ENCODE measurements at regions not wholly inside any gene's neighbourhood (a gene's known extent, or its start where the extent isn't known, plus 50 kb on each side); places are given as distances from the start of the nearest gene placed in this dataset.

DNA sequence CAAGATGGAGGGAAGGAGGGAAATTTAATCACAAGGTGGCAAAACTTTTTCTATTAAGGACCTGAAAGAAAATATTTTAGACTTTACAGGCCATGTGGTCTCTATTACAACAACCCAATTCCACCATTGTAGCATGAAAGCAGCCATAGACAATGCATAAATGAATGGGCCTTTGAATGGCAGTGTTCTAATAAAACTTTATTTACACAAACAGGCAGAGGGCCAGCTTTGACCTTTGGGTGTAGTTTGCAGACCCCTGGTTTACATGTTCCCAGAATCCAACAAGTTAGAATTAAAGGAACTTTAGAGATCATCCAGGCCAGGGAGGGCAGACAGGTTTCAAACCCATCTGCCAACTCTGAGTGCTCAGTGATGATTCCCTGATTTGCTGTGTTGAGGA, 95.2 kb downstream of the BANF2 start:
- no peak for DNase-seq (ENCODE audit: low read depth in 4 of 4, low spot score in 1 of 4)

- DNase-seq (ENCODE audit: low read depth in 4 of 4, low spot score in 1 of 4): no peak
Measured at GRCh38 chr20:17794400-17794799, 94.6 kb downstream of the BANF2 start.

GRCh38 chr20:17793986-17794385, 94.2 kb downstream of the BANF2 start:
- no peak for DNase-seq (ENCODE audit: low read depth in 4 of 4, low spot score in 1 of 4)

DNA sequence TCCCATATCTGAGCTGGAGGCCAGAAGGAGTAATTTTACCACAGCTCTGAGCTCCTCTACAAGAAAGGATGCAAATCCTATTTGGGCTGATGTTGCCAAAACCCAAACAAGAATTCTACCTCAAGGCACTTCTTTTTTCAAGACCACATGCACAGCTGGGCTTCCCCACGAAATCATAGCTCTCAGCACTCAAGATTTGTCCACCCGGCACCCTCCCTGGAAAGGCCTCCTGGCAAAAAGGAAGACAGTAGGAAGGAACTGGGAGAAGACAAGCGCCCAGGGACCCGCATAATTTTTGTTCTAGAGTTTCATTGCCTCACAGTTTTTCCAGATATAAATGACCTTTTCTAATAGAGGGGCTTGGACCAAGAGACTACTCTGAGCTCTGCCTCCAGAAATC, 90.5 kb downstream of the BANF2 start:
- no peak for DNase-seq (ENCODE audit: low read depth in 4 of 4, low spot score in 1 of 4)

DNA sequence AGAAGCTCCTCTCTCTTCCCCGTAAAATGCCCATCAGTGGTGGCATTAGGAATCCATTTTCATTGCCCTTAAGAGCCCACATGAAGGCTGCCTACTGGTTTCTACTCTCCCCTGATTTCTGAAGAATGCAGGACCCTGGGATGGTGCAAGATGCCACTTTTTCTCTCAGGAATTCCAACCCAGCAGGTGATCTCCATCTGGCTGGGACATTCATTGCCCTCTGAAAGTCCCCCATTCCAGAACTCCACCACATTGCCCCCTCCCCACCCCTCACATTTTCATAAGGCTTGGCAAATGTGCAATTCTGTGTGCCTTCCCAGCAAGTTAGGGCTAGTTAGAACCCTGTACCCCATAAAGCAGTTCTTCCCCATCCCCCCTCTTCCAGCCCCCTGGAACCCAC, 88.0 kb downstream of the BANF2 start:
- DNase-seq (ENCODE audit: low read depth in 4 of 4, low spot score in 1 of 4): no peak

GRCh38 chr20:17786221-17786718, 86.5 kb downstream of the BANF2 start:
- DNase-seq (ENCODE audit: low read depth in 4 of 4, low spot score in 1 of 4): no peak

All from stimulated activated CD4-positive, alpha-beta T cell treated with anti-CD3 and anti-CD28 coated beads, Interleukin-1b, Interleukin-23, amount 100 ng/mL, for 24 hours (primary cell).